Activated CD8-positive, alpha-beta memory T cell treated with anti-CD3 and anti-CD28 coated beads, Interleukin-2, amount 50 U/mL, for 24 hours (primary cell): ENCODE measurements at regions not wholly inside any gene's neighbourhood (a gene's known extent, or its start where the extent isn't known, plus 50 kb on each side); places are given as distances from the start of the nearest gene placed in this dataset.

Experiments
- DNase-seq: peaks from one replicate; pipeline ENCODE4 v3.0.0-alpha.2; 2020; ENCODE audit errors: extremely low read depth

DNA sequence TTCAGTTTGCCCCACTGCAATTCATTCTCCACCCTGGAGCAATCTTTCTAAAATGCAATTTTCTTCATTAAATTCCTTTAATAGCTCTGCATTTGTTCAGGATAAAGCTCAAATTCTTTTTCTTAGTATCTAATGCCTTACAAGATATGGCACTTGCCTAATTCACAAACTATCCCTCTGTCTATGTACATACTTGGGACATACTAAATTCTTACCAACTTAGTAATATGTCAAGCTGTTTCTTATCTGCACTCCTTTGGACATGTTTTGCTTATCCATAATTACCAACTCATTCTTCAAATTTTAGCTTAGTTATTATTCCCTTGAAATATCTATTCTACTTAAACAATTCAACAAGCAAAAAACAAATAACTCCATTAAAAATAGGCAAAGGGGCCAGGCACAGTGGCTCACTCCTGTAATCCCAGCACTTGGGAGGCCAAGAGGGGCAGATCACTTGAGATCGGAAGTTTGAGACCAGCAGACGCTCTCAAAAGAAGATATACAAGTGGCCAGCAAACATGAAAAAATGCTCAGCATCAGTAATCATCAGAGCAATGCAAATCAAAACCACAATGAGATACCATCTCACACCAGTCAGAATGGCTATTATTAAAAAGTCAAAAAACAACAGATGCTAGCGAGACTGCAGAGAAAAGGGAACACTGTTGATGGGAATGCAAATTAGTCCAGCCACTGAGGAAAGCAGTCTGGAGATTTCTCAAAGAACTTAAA is 96.9 kb downstream of the FAM76B start:
- no peak for DNase-seq

GRCh38 chr11:95690100-95690499 is 99.5 kb downstream of the FAM76B start:
- DNase-seq, result no peak

DNA sequence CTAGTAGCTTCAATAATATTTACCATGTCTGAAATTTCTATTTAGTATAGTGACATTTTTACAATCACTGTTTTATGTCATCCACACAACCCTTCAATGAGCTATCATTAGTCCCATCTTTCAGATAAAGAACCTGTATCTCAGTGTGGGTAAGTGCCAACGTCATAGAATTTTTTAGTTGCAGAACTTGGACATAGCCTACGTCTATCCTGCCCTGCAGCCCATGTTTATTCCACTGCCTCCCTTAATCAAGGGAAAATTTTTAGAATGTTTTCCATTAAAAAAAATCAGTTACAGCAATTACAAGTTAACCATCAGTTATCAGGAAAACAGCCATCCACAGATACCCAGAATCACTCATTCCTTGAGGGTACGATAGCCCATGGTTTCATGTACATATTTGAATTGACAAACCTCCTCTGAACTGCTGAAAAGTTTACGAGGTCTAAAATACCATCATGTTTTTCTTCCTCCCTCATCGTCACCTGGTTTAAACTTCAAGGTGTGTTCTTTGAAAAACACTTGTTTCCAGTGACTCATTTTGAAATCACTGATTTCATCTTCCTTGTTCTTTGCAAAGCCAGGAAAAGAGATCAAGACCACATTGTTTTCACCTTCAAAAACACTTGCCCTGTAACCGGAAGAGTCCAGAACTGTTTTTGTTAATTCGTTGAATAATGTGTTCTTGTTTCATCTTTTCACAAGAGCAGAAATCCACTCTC is 100.9 kb downstream of the FAM76B start:
- no peak for DNase-seq

DNA sequence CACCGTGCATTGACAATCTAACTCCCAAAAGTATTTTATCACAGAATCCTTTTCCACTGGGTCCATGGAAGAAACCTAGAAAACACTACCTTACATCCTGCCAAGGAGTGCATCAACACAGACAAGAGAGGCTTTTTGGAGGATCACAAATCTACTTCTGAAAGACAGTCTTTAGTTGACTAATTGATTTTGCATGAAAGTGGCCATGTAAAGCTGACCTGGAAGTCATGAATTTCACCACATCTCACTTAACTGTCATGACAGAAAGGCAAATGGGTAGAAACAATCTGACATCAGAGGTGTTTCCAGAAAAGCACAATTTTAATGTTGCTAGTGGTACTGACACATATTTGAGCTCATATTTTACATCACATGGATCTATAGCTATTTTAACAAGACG is 101.6 kb downstream of the FAM76B start:
- DNase-seq, result no peak

- DNase-seq, result no peak
These were observed 103.3 kb downstream of the FAM76B start for GRCh38 chr11:95686265-95686664.

DNA sequence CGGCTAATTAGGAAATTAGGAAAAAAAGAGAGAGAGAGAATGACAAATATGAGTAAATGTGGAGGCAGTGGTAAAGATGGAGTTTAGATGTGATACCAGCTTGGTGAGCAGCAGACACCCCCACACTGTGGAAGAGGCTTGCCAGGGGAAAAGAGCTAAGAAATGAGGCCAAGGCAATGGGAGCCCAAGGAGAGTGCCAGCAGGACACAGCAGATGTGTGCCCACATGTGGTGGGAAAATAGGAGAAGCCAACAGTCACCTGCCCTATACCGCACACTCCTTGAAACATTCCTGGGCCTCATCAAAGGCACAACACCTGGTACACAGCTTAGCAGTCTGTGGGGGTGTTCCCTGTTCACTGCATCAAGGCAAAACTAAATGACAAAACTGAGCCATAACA is 104.9 kb downstream of the FAM76B start:
- no peak for DNase-seq

DNA sequence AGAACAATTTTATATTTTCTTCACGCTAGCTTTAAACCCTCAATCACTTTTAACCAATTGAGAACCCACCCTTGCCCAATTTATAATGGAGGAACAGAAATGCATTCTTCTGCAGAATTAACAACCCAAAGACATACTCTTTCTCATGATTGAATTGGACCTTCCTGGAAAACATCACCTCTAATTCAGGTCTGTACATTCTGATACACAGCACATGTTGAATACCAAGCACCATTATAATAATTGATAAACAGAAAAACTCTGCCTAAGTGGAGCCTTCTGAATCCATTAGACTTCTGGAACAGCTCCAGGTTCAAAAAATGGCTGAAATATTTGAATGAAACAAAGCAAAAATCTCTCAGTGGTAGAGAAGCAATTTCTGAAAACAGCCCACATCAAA is 105.4 kb downstream of the FAM76B start:
- no peak for DNase-seq

- no peak for DNase-seq
These were observed 107.0 kb downstream of the FAM76B start for GRCh38 chr11:95682552-95682951.

DNA sequence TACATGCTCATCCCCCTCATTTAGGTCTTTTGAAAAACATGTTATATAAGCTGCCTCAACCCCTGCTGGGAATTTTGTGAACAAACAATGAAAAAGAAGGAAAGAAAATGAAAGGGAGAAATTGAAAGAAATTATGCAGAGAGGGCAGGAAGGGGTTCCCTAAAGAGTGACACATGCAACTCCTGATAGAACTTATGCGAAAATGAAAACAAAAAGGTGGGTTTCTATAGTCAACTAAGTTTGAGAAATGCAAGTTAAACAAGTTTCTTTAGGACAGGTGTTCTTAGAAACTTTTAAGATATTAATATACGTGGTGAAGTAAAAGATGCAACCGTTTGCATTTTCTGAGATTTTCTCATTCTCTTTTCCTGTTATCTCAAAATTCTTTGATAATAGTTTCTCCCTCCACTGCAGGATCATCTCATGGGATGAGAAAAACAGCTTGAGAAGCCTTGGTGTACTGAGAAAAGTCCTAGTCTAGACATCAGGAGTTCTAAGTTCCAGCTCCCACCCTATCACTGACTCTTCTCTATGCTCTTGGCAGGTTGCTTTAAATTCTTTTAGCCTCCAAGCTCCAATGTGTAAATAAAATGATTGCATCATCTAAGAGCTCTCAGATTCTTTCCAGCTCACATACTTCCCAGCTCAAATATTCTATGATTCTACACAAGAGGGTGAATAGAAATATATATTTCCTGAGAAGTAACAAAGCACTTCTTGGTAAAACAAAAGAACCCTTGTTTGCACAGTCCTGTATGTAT is 109.2 kb downstream of the FAM76B start:
- DNase-seq, result no peak

GRCh38 chr11:95678988-95679387 is 110.6 kb downstream of the FAM76B start:
- no peak for DNase-seq

- DNase-seq, result no peak
These were observed 113.3 kb downstream of the FAM76B start for GRCh38 chr11:95676308-95676707.

GRCh38 chr11:95675585-95675984 is 114.0 kb downstream of the FAM76B start:
- DNase-seq, result no peak

DNA sequence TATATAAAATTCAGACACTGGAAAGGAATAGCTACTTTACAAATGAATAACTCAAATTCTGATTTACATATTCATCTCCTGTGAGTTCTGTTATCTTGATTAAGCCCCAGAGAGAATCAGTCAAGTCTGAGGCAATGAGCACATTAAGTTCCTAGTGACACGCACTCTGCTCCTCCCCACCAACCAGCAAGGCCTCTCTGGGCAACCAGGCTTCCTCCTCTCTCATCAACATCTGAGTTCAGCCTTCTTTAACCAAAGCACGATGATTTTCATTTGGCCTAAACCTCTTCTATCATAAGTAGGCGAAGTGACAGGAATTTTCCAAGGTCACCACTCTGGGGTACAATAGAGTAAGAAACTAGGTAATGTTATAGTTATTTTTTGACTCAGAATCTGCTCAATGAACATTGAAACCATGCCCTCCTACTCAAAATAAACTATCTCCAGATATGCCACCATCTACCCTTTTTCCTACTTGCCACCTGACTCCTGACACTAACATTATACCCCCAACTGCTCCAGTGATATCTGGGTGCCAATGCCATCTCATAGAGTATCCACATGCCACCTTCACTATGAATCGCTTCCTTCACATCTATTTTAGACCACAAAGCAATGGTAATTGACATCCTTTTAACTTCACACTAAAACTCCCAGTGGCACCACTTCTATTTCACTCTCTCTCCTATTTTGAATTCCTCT is 114.8 kb downstream of the FAM76B start:
- no peak for DNase-seq

- no peak for DNase-seq
These were observed 117.8 kb downstream of the FAM76B start for GRCh38 chr11:95671768-95672167.

- no peak for DNase-seq
These were observed 121.5 kb downstream of the FAM76B start for GRCh38 chr11:95668131-95668530.

DNA sequence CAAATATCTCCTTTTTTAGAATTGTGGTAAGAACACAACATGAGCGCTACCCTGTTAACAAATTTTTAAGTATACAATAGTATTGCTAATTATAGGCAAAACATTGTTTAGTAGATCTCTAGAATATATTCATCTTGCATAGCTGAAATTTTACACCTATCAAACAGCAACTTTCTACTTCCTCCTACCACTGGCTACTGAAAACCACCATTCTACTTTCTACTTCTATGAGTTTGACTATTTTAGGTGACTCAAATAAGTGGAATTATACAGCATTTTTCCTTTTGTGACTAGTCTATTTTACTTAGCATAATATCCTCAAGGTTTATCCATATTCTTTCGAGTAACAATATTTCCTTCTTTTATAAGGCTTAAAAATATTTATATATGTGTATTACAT is 128.4 kb downstream of the FAM76B start:
- DNase-seq, result no peak

- no peak for DNase-seq
These were observed 129.5 kb downstream of the FAM76B start for GRCh38 chr11:95660038-95660437.

- DNase-seq, result no peak
These were observed 130.5 kb downstream of the FAM76B start for GRCh38 chr11:95659088-95659487.

DNA sequence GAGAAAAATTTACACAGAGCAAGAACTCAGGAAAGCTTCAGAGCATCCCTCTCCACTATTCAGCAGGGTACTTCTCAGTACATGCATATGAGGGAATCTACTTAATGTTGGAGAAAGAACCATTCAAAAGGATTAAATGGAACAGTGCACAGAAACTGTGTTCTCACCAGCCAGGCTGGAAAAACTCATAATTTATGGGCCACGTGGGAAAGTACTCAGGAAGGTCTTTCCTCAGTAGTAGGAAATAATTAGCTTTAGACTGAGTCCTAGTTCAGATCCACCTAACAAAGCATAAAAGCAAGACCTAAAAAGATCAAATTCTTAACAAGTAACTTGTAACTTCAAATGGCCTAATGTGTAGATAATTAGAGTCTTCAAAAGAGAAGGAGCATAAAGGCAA is 134.0 kb downstream of the FAM76B start:
- no peak for DNase-seq

- no peak for DNase-seq
These were observed 135.9 kb downstream of the FAM76B start for GRCh38 chr11:95653680-95654079.

GRCh38 chr11:95653099-95653498 is 136.5 kb downstream of the FAM76B start:
- DNase-seq, result no peak

GRCh38 chr11:95652002-95652472 is 137.5 kb downstream of the FAM76B start:
- no peak for DNase-seq
